Retinal pigment epithelial cell (primary cell): ENCODE measurements at regions not wholly inside any gene's neighbourhood (a gene's known extent, or its start where the extent isn't known, plus 50 kb on each side); places are given as distances from the start of the nearest gene placed in this dataset.

Source experiments
- DNase-seq: peaks from one replicate; pipeline ENCODE4 v3.0.0-alpha.2; 2010; ENCODE audit warnings: low read depth
- H3K4me3 ChIP-seq: 2 replicates; pipeline ENCODE4 v1.5.1; 2011; ENCODE audit warnings: mild to moderate bottlenecking, low read length, control low read depth, moderate library complexity
- CTCF ChIP-seq: conservative IDR thresholded peaks from 2 replicates; pipeline ENCODE4 v1.5.1; 2011; ENCODE audit warnings: low read depth, low read length, control low read depth, inconsistent platforms

DNA sequence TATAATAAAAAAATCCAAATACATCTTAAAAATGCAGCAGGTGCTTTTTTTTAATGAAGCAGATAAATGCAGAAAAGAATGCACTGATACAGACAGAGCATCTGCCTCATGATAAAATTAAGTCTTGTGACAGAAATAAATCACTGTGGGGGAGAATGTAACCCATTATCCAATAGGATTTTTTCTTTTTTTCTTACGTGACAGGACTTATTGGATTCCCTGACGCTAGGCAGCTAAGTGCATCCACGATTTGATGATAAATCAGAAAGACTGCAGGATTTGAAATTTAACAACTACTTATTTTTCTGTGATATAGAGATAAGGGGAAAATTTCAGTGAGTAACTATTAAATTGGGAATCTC lies 110.6 kb upstream of the PPARGC1A start:
- no peak for TF ChIP-seq CTCF
- no peak for DNase-seq
- H3K4me3 ChIP-seq = no peak overlapping the region

- TF ChIP-seq CTCF = no peak
- no peak overlapping the region for H3K4me3 ChIP-seq
- no peak for DNase-seq
These were observed 110.0 kb upstream of the PPARGC1A start for GRCh38 chr4:23999714-24000469.

DNA sequence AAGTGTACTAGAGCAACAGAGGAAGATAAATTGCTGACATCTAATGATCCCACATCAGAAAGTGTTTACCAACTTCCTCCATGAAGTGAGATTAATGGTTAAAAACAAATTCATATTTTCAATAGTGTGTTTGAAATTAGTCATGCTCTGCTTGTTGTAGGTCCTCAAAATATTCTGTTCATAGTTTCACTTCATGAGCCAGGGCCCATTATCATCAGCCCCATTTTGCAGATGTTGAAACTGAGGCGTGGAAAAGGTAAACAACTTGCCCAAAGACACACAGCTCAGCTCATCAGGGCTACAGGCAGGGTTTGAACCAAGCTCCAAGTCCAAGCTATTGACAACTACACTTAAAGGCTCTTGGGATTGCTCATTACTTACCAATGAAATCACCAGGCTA lies 103.5 kb upstream of the PPARGC1A start:
- H3K4me3 ChIP-seq = no peak overlapping the region
- no peak for TF ChIP-seq CTCF
- no peak for DNase-seq

DNA sequence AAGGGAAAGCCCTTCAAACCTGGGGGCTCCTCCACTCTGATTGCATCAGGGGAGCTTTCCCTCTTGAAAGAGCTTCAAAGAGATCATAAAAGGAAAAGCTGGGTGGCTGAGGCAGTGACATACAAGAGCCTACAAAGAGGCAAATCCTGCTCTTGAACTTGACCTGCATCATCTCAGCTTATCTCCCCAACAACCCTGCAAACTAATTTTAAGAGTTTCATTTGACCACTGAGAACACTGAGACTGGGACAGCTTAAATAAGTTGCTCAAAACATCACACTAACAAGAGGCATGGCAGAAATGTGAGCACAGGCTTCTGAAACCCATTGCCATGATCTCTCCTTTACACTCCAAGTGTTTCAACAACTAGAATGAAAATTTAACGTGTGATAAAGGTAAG lies 101.6 kb upstream of the PPARGC1A start:
- no peak overlapping the region for H3K4me3 ChIP-seq
- no peak for TF ChIP-seq CTCF
- DNase-seq = no peak

DNA sequence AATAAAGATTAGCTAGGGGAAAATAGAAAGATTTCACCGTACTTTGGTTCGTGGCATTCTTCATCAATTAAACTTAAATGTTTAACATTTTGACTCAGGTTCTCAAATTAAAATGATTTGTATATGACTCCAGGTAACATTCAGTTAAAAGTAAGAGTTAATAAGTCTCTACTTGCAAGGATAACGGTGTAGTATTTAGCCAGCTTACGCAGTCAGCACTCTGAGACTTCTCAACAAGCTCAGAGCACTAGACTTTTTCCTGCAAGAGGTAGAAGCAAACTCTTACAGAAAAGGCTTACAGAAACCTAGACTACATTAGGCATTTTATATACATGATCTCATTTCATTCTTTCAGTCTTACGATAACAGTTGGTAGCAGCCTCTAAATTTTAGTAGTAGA lies 96.4 kb upstream of the PPARGC1A start:
- DNase-seq = no peak
- H3K4me3 ChIP-seq = no peak overlapping the region
- no peak for TF ChIP-seq CTCF

GRCh38 chr4:23981328-23981727 lies 91.5 kb upstream of the PPARGC1A start:
- no peak overlapping the region for H3K4me3 ChIP-seq
- no peak for TF ChIP-seq CTCF
- DNase-seq = no peak

GRCh38 chr4:23979534-23979933 lies 89.7 kb upstream of the PPARGC1A start:
- DNase-seq = no peak
- TF ChIP-seq CTCF = no peak
- no peak overlapping the region for H3K4me3 ChIP-seq
